Adrenal gland (tissue), 9 donors: ENCODE measurements at regions not wholly inside any gene's neighbourhood (a gene's known extent, or its start where the extent isn't known, plus 50 kb on each side); places are given as distances from the start of the nearest gene placed in this dataset.

Experiments
- DNase-seq, 7 donors: peaks; one replicate each; pipeline ENCODE4 v3.0.0-alpha.2; 2019 to 2020
- H3K27ac ChIP-seq, 5 donors: fragments of 200-600 bp; sonication (generic) in 4 of 5; 1 replicate in 3 of 5; 2 replicates in 2 of 5; pipeline versions ENCODE4 v1.5.1 to v1.8.0; 2016 to 2020; ENCODE audit warnings: mild to moderate bottlenecking in 1 of 5
- H3K27me3 ChIP-seq: fragments of 200-600 bp; 2 replicates; pipeline ENCODE4 v1.8.0; 2021
- H3K36me3 ChIP-seq, 2 donors: fragments of 200-600 bp; replicated peaks in 1 of 2; 1 replicate in 1 of 2; 2 replicates in 1 of 2; pipeline versions ENCODE4 v1.5.1 to v1.8.0; 2018 to 2022
- H3K4me1 ChIP-seq, 2 donors: fragments of 200-600 bp; replicated peaks in 1 of 2; 1 replicate in 1 of 2; 2 replicates in 1 of 2; pipeline versions ENCODE4 v1.5.1 to v1.8.0; 2018 to 2021
- H3K4me3 ChIP-seq, 4 donors: fragments of 200-600 bp; sonication (generic) in 3 of 4; one replicate each; pipeline ENCODE4 v1.5.1; 2016 to 2018
- H3K9me3 ChIP-seq, 3 donors: fragments of 200-600 bp; sonication (generic) in 1 of 3; replicated peaks in 1 of 3; 1 replicate in 2 of 3; 2 replicates in 1 of 3; pipeline versions ENCODE4 v1.5.1 to v1.8.0; 2016 to 2021
- CTCF ChIP-seq, 6 experiments: fragments of 450-650 bp in 4 of 6; fragments of 200-600 bp in 2 of 6; sonication (generic) in 1 of 6; IDR thresholded peaks; 1 replicate in 5 of 6; 2 replicates in 1 of 6; pipeline versions ENCODE4 v1.5.1 to v1.8.0; 2016 to 2021; ENCODE audit warnings: antibody characterized with exemption in 6 of 6, mild to moderate bottlenecking in 2 of 6, moderate library complexity in 1 of 6
- POLR2A ChIP-seq, 2 donors: fragments of 450-650 bp; IDR thresholded peaks; one replicate each; pipeline ENCODE4 v1.6.1; 2017; ENCODE audit warnings: antibody characterized with exemption in 2 of 2, mild to moderate bottlenecking in 2 of 2, moderate library complexity in 1 of 2
- WGBS, 4 donors: extraction: QIAGEN DNeasy Blood & Tissue Kit in 2 of 4; methylation state at CpG; one replicate each; pipeline versions ENCODE4 v1.1.5 to v1.1.7; 2013 to 2017; 5-methylcytosine and 5-hydroxymethylcytosine counted together
- intact Hi-C, 2 donors: fragments of 100-400 bp; cut with DNase I; formaldehyde crosslinking; loops; one replicate each; pipeline versions ENCODE4 v1.14.1 to v1.15.0; 2022 to 2023
- donor health status: healthy with polysubstance abuse.
- donor health status: Bipolar disorder and iron deficiency.
- donor health status: DM: yes; HTN: yes; CAD: no.
- donor health status: DM: no; HTN: no; CAD: no.
- donor health status: DM: no; HTN: no; CAD: no.

- Histone ChIP-seq H3K27me3 (no peaks in the 10 kb centered on the region), H3K4me1 (no peaks in the 10 kb centered on the region), H3K27ac (no peak overlapping the region), H3K4me3 (no peak overlapping the region), H3K36me3 (no peaks in the 10 kb centered on the region), H3K9me3 (no peaks in the 10 kb centered on the region)
- TF ChIP-seq CTCF (IDR thresholded peaks at IDR 0.05) (no peak), POLR2A (IDR thresholded peaks at IDR 0.05) (no peak)
- no peak for DNase-seq
- intact Hi-C loops, result no loop called here
Measured at GRCh38 chr10:20698837-20699236, 198.3 kb downstream of the NEBL start.

- H3K4me3 ChIP-seq, result no peak overlapping the region
- no peak overlapping the region for H3K27ac ChIP-seq
- no peaks in the 10 kb centered on the region for H3K36me3 ChIP-seq
- no peak for DNase-seq
- intact Hi-C loops, result no loop called here
- H3K9me3 ChIP-seq, result no peaks in the 10 kb centered on the region
- TF ChIP-seq CTCF (IDR thresholded peaks at IDR 0.05), result no peak
- no peak for TF ChIP-seq POLR2A (IDR thresholded peaks at IDR 0.05)
- no peaks in the 10 kb centered on the region for H3K4me1 ChIP-seq
- H3K27me3 ChIP-seq, result no peaks in the 10 kb centered on the region
Measured at GRCh38 chr10:20694296-20694695, 202.8 kb downstream of the NEBL start.

GRCh38 chr10:20688797-20689544 is 208.1 kb downstream of the NEBL start:
- Histone ChIP-seq H3K27ac (no peak overlapping the region), H3K9me3 (no peaks in the 10 kb centered on the region), H3K4me1 (no peaks in the 10 kb centered on the region), H3K36me3 (no peaks in the 10 kb centered on the region), H3K4me3 (no peak overlapping the region), H3K27me3 (no peaks in the 10 kb centered on the region)
- TF ChIP-seq POLR2A (IDR thresholded peaks at IDR 0.05), result no peak
- intact Hi-C loops, result no loop called here
- 73 to 82% (median 79%) methylated on average over 7 of the region's 7 CpGs for WGBS, 4 donors
- no peak for DNase-seq

- no peak for DNase-seq
- Histone ChIP-seq H3K27ac (no peak overlapping the region), H3K4me3 (no peak overlapping the region), H3K4me1 (no peaks in the 10 kb centered on the region), H3K36me3 (no peaks in the 10 kb centered on the region), H3K9me3 (no peaks in the 10 kb centered on the region), H3K27me3 (no peaks in the 10 kb centered on the region)
- WGBS, 4 donors, result 77 to 80% (median 79%) methylated on average over 7 of the region's 7 CpGs
- TF ChIP-seq POLR2A (IDR thresholded peaks at IDR 0.05) (no peak), CTCF (IDR thresholded peaks at IDR 0.05) (no peak)
- intact Hi-C loops, result no loop called here
Measured at GRCh38 chr10:20686015-20686635, 211.0 kb downstream of the NEBL start.

GRCh38 chr10:20685462-20685861 is 211.6 kb downstream of the NEBL start:
- Histone ChIP-seq H3K36me3 (no peaks in the 10 kb centered on the region), H3K27me3 (no peaks in the 10 kb centered on the region), H3K4me1 (no peaks in the 10 kb centered on the region), H3K4me3 (no peak overlapping the region), H3K9me3 (no peaks in the 10 kb centered on the region), H3K27ac (no peak overlapping the region)
- DNase-seq, result no peak
- intact Hi-C loops, result no loop called here
- 91 to 94% (median 92%) methylated on average over 8 of the region's 8 CpGs for WGBS, 4 donors
- TF ChIP-seq POLR2A (IDR thresholded peaks at IDR 0.05), result no peak
- no peak for TF ChIP-seq CTCF (IDR thresholded peaks at IDR 0.05)
